OCI-LY1 (cell line): ENCODE measurements at regions not wholly inside any gene's neighbourhood (a gene's known extent, or its start where the extent isn't known, plus 50 kb on each side); places are given as distances from the start of the nearest gene placed in this dataset.

Experiments used
- CTCF ChIP-seq: fragments of 200-600 bp; sonication (generic), shearing (Covaris generic); IDR thresholded peaks from 2 replicates; pipeline ENCODE4 v1.5.1; 2017; ENCODE audit warnings: mild to moderate bottlenecking, antibody characterized with exemption, low read length, moderate library complexity, mixed read lengths
- EZH2 ChIP-seq: fragments of 200-600 bp; sonication (generic), shearing (Covaris generic); IDR thresholded peaks from 2 replicates; pipeline ENCODE4 v1.8.0; 2017; ENCODE audit warnings: borderline replicate concordance, mixed run types, mild to moderate bottlenecking, antibody characterized with exemption, low read length, moderate library complexity, mixed read lengths

- TF ChIP-seq CTCF (no peak), EZH2 (no peak)
Observed at GRCh38 chr12:22978962-22979361, 354.0 kb downstream of the ETNK1 start.
